ENCODE measurements at regions not wholly inside any gene's neighbourhood (a gene's known extent, or its start where the extent isn't known, plus 50 kb on each side); places are given as distances from the start of the nearest gene placed in this dataset.

DNA sequence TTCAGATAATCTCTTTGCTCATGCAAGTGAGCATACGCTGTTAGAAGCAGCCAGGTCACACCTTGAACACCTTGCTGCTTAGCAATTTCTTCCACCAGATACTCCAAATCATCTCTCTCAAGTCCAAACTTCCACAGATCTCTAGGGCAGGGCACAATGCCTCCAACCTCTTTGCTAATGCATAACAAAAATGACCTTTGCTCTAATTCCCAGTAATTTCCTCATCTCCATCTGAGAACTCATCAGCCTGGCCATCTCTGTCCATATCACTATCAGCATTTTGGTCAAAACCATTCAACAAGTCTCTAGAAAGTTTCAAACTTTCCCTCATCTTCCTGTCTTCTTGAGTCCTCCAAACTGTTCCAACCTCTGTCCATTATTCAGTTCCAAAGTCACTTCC is 139.3 kb upstream of the NR4A3 start:
- 95 to 96% methylated on average over 1 of the region's 1 CpG for WGBS, 2 donors
- no peak for ATAC-seq (ENCODE audit: insufficient read depth, low FRiP score)
- Histone ChIP-seq H3K9me3 (ENCODE audit: control insufficient read depth in 4 of 4, insufficient read depth in 3 of 4, low read length in 3 of 4) (peaks cover 0 to 7% (median 0%) of the 10 kb centered on the region in 4 donors), H3K4me1 (ENCODE audit: control insufficient read depth in 5 of 5, insufficient read depth in 5 of 5, low read length in 5 of 5) (no peaks in the 10 kb centered on the region), H3K27ac (ENCODE audit: low read depth in 1 of 2, low read length in 1 of 2) (no peak overlapping the region), H3K36me3 (ENCODE audit: control insufficient read depth in 4 of 4, insufficient read depth in 4 of 4, low read length in 4 of 4) (no peaks in the 10 kb centered on the region), H3K9ac (ENCODE audit: insufficient read depth in 1 of 2, low read length in 2 of 2) (no peak overlapping the region), H3K27me3 (ENCODE audit: control insufficient read depth in 3 of 3, insufficient read depth in 3 of 3, low read length in 2 of 3) (no peaks in the 10 kb centered on the region), H3K4me3 (no peak overlapping the region)
- no peak for DNase-seq
- TF ChIP-seq, protein P1, sequence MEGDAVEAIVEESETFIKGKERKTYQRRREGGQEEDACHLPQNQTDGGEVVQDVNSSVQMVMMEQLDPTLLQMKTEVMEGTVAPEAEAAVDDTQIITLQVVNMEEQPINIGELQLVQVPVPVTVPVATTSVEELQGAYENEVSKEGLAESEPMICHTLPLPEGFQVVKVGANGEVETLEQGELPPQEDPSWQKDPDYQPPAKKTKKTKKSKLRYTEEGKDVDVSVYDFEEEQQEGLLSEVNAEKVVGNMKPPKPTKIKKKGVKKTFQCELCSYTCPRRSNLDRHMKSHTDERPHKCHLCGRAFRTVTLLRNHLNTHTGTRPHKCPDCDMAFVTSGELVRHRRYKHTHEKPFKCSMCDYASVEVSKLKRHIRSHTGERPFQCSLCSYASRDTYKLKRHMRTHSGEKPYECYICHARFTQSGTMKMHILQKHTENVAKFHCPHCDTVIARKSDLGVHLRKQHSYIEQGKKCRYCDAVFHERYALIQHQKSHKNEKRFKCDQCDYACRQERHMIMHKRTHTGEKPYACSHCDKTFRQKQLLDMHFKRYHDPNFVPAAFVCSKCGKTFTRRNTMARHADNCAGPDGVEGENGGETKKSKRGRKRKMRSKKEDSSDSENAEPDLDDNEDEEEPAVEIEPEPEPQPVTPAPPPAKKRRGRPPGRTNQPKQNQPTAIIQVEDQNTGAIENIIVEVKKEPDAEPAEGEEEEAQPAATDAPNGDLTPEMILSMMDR (IDR thresholded peaks at IDR 0.05; ENCODE audit: control extremely low read depth, extremely low read depth) = no peak

DNA sequence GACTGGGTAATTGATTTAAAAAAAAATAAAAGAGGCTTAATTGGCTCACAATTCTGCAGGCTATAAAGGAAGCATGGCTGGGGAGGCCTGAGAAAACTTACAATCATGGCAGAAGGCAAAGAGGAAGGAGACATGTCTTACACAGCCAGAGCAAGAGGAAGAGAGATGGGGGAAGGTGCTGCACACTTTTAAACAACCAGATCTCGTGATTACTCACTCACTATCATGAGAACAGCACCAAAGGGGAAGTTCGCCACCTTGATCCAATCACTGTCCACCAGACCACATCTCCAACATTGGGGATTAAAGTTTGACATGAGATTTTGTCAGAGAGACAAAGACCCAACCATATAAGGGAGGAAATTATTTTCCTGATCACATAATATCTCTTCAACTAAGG is 138.8 kb upstream of the NR4A3 start:
- no peak overlapping the region for H3K9ac ChIP-seq (ENCODE audit: insufficient read depth in 1 of 2, low read length in 2 of 2)
- TF ChIP-seq, protein P1 (IDR thresholded peaks at IDR 0.05; ENCODE audit: control extremely low read depth, extremely low read depth) = no peak
- H3K9me3 ChIP-seq (ENCODE audit: control insufficient read depth in 4 of 4, insufficient read depth in 3 of 4, low read length in 3 of 4) = peaks cover 0 to 7% (median 0%) of the 10 kb centered on the region in 4 donors
- no peaks in the 10 kb centered on the region for H3K4me1 ChIP-seq (ENCODE audit: control insufficient read depth in 5 of 5, insufficient read depth in 5 of 5, low read length in 5 of 5)
- DNase-seq (no peak), ATAC-seq (ENCODE audit: insufficient read depth, low FRiP score) (no peak)
- WGBS, 2 donors = 46 to 69% methylated on average over 2 of the region's 2 CpGs
- H3K4me3 ChIP-seq = no peak overlapping the region
- H3K27me3 ChIP-seq (ENCODE audit: control insufficient read depth in 3 of 3, insufficient read depth in 3 of 3, low read length in 2 of 3) = no peaks in the 10 kb centered on the region
- H3K27ac ChIP-seq (ENCODE audit: low read depth in 1 of 2, low read length in 1 of 2) = no peak overlapping the region
- H3K36me3 ChIP-seq (ENCODE audit: control insufficient read depth in 4 of 4, insufficient read depth in 4 of 4, low read length in 4 of 4) = no peaks in the 10 kb centered on the region

DNA sequence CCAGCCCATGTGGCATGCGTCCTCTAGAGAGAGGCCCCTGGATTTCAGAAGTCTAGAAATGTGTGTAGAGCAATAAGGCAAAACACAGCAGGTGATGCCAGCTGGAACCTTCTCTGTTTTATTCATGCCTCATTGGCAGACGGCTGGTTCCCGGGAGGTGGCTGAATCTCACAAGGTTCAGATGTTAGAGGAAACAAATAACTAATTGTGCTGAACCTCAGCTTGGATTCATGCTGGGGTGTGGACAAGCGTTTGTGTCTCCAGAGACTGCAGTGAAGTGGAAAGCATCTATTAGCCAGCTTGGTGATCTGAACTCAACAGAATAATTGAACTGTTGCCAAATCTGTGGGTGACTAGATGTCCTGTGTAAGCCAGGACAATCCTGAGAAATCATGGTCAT is 131.1 kb upstream of the NR4A3 start:
- Histone ChIP-seq H3K9me3 (ENCODE audit: control insufficient read depth in 4 of 4, insufficient read depth in 3 of 4, low read length in 3 of 4) (no peaks in the 10 kb centered on the region), H3K36me3 (ENCODE audit: control insufficient read depth in 4 of 4, insufficient read depth in 4 of 4, low read length in 4 of 4) (no peaks in the 10 kb centered on the region), H3K4me3 (no peak overlapping the region), H3K4me1 (ENCODE audit: control insufficient read depth in 5 of 5, insufficient read depth in 5 of 5, low read length in 5 of 5) (no peaks in the 10 kb centered on the region), H3K27me3 (ENCODE audit: control insufficient read depth in 3 of 3, insufficient read depth in 3 of 3, low read length in 2 of 3) (no peaks in the 10 kb centered on the region), H3K9ac (ENCODE audit: insufficient read depth in 1 of 2, low read length in 2 of 2) (no peak overlapping the region), H3K27ac (ENCODE audit: low read depth in 1 of 2, low read length in 1 of 2) (no peak overlapping the region)
- TF ChIP-seq, protein P1 (IDR thresholded peaks at IDR 0.05; ENCODE audit: control extremely low read depth, extremely low read depth) = no peak
- DNase-seq (no peak), ATAC-seq (ENCODE audit: insufficient read depth, low FRiP score) (no peak)
- 70 to 90% methylated on average over 4 of the region's 4 CpGs for WGBS, 2 donors

DNA sequence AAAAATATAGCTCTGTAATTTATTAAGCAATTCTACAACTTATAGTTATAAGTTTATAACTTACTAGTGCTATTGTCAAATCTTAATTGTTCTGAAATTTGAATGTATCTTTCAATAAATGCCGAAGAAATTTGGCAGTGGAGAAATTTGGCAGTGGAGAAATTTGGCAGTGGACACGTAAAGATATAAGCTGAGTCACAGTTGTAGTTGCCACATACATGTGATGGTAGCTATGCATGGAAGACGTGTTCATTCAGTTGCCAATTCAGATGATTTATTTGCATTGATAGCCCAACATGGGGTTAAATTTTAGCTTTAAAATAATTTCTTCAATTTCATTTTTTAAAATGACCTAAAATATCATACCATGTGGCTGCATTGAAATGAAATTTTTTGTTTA is 127.8 kb upstream of the NR4A3 start:
- TF ChIP-seq, protein P1 (IDR thresholded peaks at IDR 0.05; ENCODE audit: control extremely low read depth, extremely low read depth) = no peak
- H3K36me3 ChIP-seq (ENCODE audit: control insufficient read depth in 4 of 4, insufficient read depth in 4 of 4, low read length in 4 of 4) = no peaks in the 10 kb centered on the region
- no peak overlapping the region for H3K4me3 ChIP-seq
- H3K9me3 ChIP-seq (ENCODE audit: control insufficient read depth in 4 of 4, insufficient read depth in 3 of 4, low read length in 3 of 4) = peaks cover 0 to 10% (median 0%) of the 10 kb centered on the region in 4 donors
- H3K27ac ChIP-seq (ENCODE audit: low read depth in 1 of 2, low read length in 1 of 2) = no peak overlapping the region
- ATAC-seq (ENCODE audit: insufficient read depth, low FRiP score) = no peak
- no peaks in the 10 kb centered on the region for H3K27me3 ChIP-seq (ENCODE audit: control insufficient read depth in 3 of 3, insufficient read depth in 3 of 3, low read length in 2 of 3)
- H3K4me1 ChIP-seq (ENCODE audit: control insufficient read depth in 5 of 5, insufficient read depth in 5 of 5, low read length in 5 of 5) = no peaks in the 10 kb centered on the region
- 81 to 86% methylated on average over 3 of the region's 3 CpGs for WGBS, 2 donors
- H3K9ac ChIP-seq (ENCODE audit: insufficient read depth in 1 of 2, low read length in 2 of 2) = no peak overlapping the region
- DNase-seq = no peak
